WI38 (cell line): ENCODE measurements at regions not wholly inside any gene's neighbourhood (a gene's known extent, or its start where the extent isn't known, plus 50 kb on each side); places are given as distances from the start of the nearest gene placed in this dataset.

Experiments used
- H3K4me3 ChIP-seq: 2 replicates; pipeline ENCODE4 v1.5.1; 2011; ENCODE audit warnings: low read depth, mild to moderate bottlenecking, control low read depth, low read length
- TF ChIP-seq, protein P1 (sequence below): IDR thresholded peaks from 2 replicates; pipeline ENCODE4 v1.5.1; 2012; ENCODE audit warnings: low read depth, mild to moderate bottlenecking, control low read depth, low read length

DNA sequence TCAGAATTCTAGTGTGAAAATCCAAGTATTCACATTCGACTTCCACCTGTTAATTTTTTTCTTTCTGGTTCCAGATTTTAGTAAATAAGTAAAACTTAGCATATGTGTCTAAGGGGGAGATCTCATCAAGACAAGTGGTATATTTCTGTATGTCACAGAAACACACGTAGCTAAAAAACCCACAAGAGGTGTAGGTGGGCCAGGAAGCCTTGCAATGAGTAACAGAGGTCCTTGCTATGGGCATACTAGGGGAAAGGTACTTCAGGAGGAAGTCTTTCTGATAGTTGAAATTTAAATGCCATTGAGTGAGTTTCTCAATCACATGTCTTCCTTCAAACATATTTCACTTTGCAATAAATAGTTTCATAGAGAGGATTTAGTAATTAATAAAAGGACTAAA lies 315.8 kb downstream of the MID1IP1 start:
- no peak overlapping the region for H3K4me3 ChIP-seq
- TF ChIP-seq, protein P1, sequence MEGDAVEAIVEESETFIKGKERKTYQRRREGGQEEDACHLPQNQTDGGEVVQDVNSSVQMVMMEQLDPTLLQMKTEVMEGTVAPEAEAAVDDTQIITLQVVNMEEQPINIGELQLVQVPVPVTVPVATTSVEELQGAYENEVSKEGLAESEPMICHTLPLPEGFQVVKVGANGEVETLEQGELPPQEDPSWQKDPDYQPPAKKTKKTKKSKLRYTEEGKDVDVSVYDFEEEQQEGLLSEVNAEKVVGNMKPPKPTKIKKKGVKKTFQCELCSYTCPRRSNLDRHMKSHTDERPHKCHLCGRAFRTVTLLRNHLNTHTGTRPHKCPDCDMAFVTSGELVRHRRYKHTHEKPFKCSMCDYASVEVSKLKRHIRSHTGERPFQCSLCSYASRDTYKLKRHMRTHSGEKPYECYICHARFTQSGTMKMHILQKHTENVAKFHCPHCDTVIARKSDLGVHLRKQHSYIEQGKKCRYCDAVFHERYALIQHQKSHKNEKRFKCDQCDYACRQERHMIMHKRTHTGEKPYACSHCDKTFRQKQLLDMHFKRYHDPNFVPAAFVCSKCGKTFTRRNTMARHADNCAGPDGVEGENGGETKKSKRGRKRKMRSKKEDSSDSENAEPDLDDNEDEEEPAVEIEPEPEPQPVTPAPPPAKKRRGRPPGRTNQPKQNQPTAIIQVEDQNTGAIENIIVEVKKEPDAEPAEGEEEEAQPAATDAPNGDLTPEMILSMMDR: no peak

GRCh38 chrX:39121903-39122302 lies 320.6 kb downstream of the MID1IP1 start:
- H3K4me3 ChIP-seq: no peak overlapping the region
- TF ChIP-seq, protein P1: no peak

DNA sequence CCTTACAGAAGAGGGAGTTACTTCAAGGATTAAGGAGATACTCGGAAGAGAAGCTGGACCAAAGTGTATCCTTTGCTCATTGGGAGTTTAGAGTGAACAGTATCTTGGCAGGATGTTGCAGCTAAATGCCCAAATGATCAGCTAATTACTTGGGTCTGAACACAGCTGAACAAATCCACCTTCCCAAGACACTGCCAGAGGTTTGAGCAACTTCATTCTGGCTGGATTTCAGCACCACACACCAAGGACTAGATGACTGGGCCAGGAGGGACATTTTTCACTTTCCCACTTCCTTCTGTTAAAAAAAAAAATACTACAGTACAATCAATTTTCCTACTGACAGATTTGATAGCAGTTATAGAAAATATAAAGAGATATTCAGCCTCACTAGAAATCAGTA lies 324.6 kb downstream of the MID1IP1 start:
- H3K4me3 ChIP-seq: no peak overlapping the region
- TF ChIP-seq, protein P1: no peak

- TF ChIP-seq, protein P1: no peak
- no peak overlapping the region for H3K4me3 ChIP-seq
Measured at GRCh38 chrX:39133971-39134370, 332.7 kb downstream of the MID1IP1 start.

DNA sequence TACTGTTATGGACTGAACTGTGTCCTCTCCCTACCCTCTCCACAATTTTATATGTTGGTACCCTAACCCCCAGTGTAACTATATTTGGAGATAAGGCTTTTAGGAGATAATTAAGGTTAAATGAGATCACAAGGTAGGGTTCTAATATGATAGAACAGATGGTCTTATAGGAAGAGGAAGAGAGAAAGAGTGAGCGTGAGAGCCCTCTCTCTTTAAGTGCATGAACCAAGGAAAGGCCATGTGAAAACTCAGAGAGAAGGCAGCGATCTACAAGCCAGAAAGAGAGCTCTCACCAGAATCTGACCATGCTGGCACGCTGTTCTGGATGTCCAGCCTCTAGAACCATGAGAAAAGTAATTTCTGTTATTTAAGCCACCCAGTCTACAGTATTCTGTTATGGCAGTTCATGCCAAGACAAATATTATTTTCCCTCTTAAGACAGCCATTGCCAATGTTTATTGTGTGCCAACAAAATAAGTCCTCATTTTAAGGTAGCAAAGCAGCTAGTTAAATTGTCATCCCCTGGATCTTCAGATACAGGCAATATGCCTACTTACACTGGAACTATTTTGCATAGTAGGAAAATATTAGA lies 336.2 kb downstream of the MID1IP1 start:
- TF ChIP-seq, protein P1: no peak
- H3K4me3 ChIP-seq: no peak overlapping the region

GRCh38 chrX:39140581-39140980 lies 339.3 kb downstream of the MID1IP1 start:
- H3K4me3 ChIP-seq: no peak overlapping the region
- TF ChIP-seq, protein P1: no peak

- no peak overlapping the region for H3K4me3 ChIP-seq
- TF ChIP-seq, protein P1: no peak
Measured at GRCh38 chrX:39144323-39144722, 343.1 kb downstream of the MID1IP1 start.
